MCF 10A (cell line): ENCODE measurements at regions not wholly inside any gene's neighbourhood (a gene's known extent, or its start where the extent isn't known, plus 50 kb on each side); places are given as distances from the start of the nearest gene placed in this dataset.

ENCODE experiments used
- BruUV-seq: library from RNA; stranded (reverse); fragments of 400-500 nt; replicated peaks from 2 replicates; lab custom pipeline; 2021; lab: Mats Ljungman, UMichigan
- CTCF ChIA-PET: fragments of 300-600 bp; sonication (Branson Sonifier 250); formaldehyde crosslinking; extraction: SDS; loops from one replicate; lab custom pipeline; 2021; ENCODE audit warnings: antibody characterized with exemption, inconsistent platforms; lab: Yijun Ruan, JAX
- POLR2A ChIA-PET: fragments of 300-600, 350-650 bp; sonication (Branson Sonifier 250); formaldehyde crosslinking; extraction: SDS; loops from one replicate; lab custom pipeline; 2020; ENCODE audit warnings: antibody characterized with exemption, inconsistent platforms; lab: Yijun Ruan, JAX
- DNase-seq: peaks from one replicate; pipeline ENCODE4 v3.0.0-alpha.2; 2018; ENCODE audit not compliant: unreplicated experiment
- H3K27ac Mint-ChIP-seq: one replicate; pipeline ENCODE4 v1.8.0; 2022; ENCODE audit warnings: mild to moderate bottlenecking, low read depth, mixed read lengths; ENCODE audit not compliant: unreplicated experiment
- H3K27me3 Mint-ChIP-seq: one replicate; pipeline ENCODE4 v1.8.0; 2022; ENCODE audit warnings: mixed read lengths; ENCODE audit not compliant: insufficient read depth, unreplicated experiment
- H3K36me3 Mint-ChIP-seq: one replicate; pipeline ENCODE4 v1.8.0; 2022; ENCODE audit warnings: mild to moderate bottlenecking, moderate library complexity, mixed read lengths; ENCODE audit not compliant: insufficient read depth, unreplicated experiment
- H3K4me1 Mint-ChIP-seq: one replicate; pipeline ENCODE4 v1.8.0; 2022; ENCODE audit warnings: mixed read lengths; ENCODE audit not compliant: insufficient read depth, unreplicated experiment
- H3K4me3 Mint-ChIP-seq: one replicate; pipeline ENCODE4 v1.8.0; 2022; ENCODE audit warnings: mild to moderate bottlenecking, moderate library complexity, mixed read lengths; ENCODE audit not compliant: unreplicated experiment
- H3K9me3 Mint-ChIP-seq: one replicate; pipeline ENCODE4 v1.8.0; 2022; ENCODE audit warnings: mixed read lengths; ENCODE audit not compliant: unreplicated experiment
- intact Hi-C: fragments of 100-400 bp; cut with micrococcal nuclease; formaldehyde crosslinking; loops from 2 replicates; pipeline ENCODE4 v1.14.1; 2022
- TF ChIP-seq, protein P1 (sequence below): fragments of 200-600 bp; IDR thresholded peaks from one replicate; pipeline ENCODE4 v1.8.0; 2022; ENCODE audit warnings: antibody characterized with exemption, mild to moderate bottlenecking; ENCODE audit not compliant: unreplicated experiment

DNA sequence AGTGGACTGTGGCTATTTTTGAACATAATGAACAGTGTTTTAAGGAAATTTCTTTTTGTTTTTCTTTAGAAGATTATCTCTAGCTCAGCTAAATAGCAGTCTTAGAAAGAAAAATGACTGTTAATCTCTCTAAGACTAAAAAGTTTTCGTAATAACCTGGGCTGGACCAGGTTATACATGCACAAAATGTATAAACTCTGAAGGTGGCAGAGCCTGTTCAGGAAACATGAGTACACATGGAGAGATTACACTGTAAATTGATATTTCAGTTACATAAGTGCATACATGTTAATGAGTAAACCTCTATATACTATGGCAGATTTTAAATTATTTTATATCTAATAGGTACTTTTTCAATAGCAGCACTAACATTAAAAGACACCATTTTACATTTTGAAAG lies 258.2 kb upstream of the CFAP20DC start:
- BruUV-seq, result no TSS peak
- H3K36me3 Mint-ChIP-seq, result no peaks in the 10 kb centered on the region
- intact Hi-C loops, result no loop called here
- H3K9me3 Mint-ChIP-seq, result no peaks in the 10 kb centered on the region
- H3K4me3 Mint-ChIP-seq, result no peak overlapping the region
- H3K4me1 Mint-ChIP-seq, result peaks cover 5% of the 10 kb centered on the region
- ChIA-PET POLR2A (no interaction called here), CTCF (interaction anchor here (1.5 kb wide), 1 partner anchor 240 kb away, joined by 3 read pairs; no protein-coding TSS in a partner anchor)
- H3K27me3 Mint-ChIP-seq, result no peaks in the 10 kb centered on the region
- DNase-seq, result no peak
- TF ChIP-seq, protein P1, sequence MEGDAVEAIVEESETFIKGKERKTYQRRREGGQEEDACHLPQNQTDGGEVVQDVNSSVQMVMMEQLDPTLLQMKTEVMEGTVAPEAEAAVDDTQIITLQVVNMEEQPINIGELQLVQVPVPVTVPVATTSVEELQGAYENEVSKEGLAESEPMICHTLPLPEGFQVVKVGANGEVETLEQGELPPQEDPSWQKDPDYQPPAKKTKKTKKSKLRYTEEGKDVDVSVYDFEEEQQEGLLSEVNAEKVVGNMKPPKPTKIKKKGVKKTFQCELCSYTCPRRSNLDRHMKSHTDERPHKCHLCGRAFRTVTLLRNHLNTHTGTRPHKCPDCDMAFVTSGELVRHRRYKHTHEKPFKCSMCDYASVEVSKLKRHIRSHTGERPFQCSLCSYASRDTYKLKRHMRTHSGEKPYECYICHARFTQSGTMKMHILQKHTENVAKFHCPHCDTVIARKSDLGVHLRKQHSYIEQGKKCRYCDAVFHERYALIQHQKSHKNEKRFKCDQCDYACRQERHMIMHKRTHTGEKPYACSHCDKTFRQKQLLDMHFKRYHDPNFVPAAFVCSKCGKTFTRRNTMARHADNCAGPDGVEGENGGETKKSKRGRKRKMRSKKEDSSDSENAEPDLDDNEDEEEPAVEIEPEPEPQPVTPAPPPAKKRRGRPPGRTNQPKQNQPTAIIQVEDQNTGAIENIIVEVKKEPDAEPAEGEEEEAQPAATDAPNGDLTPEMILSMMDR, result no peak
- no peak overlapping the region for H3K27ac Mint-ChIP-seq

DNA sequence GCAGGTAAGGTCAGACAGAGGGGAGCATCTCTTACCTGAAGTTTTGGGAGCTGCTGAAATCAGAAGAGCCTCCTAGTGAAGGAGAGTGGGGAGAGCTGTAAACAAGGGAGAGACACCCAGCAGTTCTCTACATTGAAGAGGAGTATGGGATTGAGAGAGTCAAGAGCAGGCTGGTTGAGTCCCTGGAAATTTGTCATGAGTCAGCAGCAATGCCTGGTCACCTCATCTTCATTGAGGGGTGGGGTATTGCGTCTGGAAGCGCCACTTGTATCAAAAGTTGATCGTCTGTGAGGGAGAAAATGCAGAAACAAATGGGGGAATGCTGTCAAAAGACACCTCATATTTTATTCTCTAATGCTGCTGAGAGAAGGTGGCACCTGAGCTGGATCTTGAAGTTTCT lies 256.6 kb upstream of the CFAP20DC start:
- Mint-ChIP-seq H3K36me3 (no peaks in the 10 kb centered on the region), H3K4me3 (no peak overlapping the region), H3K4me1 (peaks cover 5% of the 10 kb centered on the region), H3K27me3 (no peaks in the 10 kb centered on the region), H3K27ac (no peak overlapping the region), H3K9me3 (no peaks in the 10 kb centered on the region)
- no peak for DNase-seq
- intact Hi-C loops, result no loop called here
- BruUV-seq, result no TSS peak
- POLR2A ChIA-PET, result interaction anchor here (0.7 kb wide), 1 partner anchor 58 kb away, joined by 3 read pairs; no protein-coding TSS in a partner anchor
- CTCF ChIA-PET, result interaction anchor here (0.6 kb wide), 1 partner anchor 291 kb away, joined by 3 read pairs; no protein-coding TSS in a partner anchor
- TF ChIP-seq, protein P1, result no peak

DNA sequence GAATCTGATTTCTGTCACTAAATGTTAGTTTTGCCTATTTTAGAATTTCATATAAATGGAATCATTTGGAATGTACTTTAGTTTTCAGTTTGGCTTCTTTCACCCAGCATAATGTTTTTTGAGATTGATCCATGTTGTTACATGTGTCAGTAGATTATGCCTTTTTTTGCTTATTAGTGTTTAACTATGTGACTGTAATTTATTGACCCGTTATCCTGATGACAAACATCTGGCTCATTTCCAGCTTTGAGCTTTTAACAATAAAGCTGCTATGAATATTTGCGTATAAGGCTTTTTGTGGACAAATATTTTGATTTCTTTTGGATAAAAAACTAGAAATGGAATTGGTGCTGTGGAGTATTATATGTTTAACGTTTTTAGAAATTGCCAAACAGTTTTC lies 254.5 kb upstream of the CFAP20DC start:
- no peaks in the 10 kb centered on the region for H3K27me3 Mint-ChIP-seq
- intact Hi-C loops, result no loop called here
- peaks cover 10% of the 10 kb centered on the region for H3K4me1 Mint-ChIP-seq
- no peaks in the 10 kb centered on the region for H3K9me3 Mint-ChIP-seq
- BruUV-seq, result no TSS peak
- POLR2A ChIA-PET, result interaction anchor here (0.6 kb wide), 1 partner anchor 1379 kb away, joined by 3 read pairs; no protein-coding TSS in a partner anchor
- CTCF ChIA-PET, result interaction anchor here (0.5 to 1.3 kb wide), 2 partner anchors 16 to 507 kb away, joined by 3 read pairs; no protein-coding TSS in a partner anchor
- H3K4me3 Mint-ChIP-seq, result no peak overlapping the region
- no peak overlapping the region for H3K27ac Mint-ChIP-seq
- no peaks in the 10 kb centered on the region for H3K36me3 Mint-ChIP-seq
- no peak for DNase-seq
- TF ChIP-seq, protein P1, result no peak

DNA sequence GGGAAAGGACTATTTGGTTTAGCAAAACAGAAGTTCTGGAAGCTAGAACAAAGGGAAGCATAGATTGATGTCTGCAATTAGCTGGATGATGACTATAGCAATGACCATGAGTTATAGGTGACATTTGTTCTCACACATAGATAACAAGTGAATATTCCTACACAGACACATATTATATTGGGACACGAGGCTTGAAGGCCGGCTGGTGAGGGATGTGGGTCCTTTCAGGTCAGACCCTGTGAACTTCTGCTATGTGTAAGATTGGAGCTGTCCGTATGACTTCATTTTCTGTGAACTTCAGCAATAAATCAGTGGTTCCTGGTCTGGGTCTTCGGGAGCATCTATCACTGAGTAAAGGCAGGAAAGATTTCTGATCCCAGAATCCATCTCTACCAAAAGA lies 253.6 kb upstream of the CFAP20DC start:
- no TSS peak for BruUV-seq
- TF ChIP-seq, protein P1, result no peak
- intact Hi-C loops, result no loop called here
- H3K27ac Mint-ChIP-seq, result no peak overlapping the region
- CTCF ChIA-PET, result interaction anchor here (1.7 kb wide), 1 partner anchor 11 kb away, joined by 3 read pairs; no protein-coding TSS in a partner anchor
- H3K27me3 Mint-ChIP-seq, result no peaks in the 10 kb centered on the region
- DNase-seq, result no peak
- H3K4me3 Mint-ChIP-seq, result no peak overlapping the region
- peaks cover 5% of the 10 kb centered on the region for H3K36me3 Mint-ChIP-seq
- POLR2A ChIA-PET, result no interaction called here
- peaks cover 10% of the 10 kb centered on the region for H3K4me1 Mint-ChIP-seq
- no peaks in the 10 kb centered on the region for H3K9me3 Mint-ChIP-seq
